GM19452 (cell line): ENCODE measurements at regions not wholly inside any gene's neighbourhood (a gene's known extent, or its start where the extent isn't known, plus 50 kb on each side); places are given as distances from the start of the nearest gene placed in this dataset.
"Not testable (repeated sequence)": the region's sequence is repeated elsewhere in the genome, so short reads cannot be mapped to it uniquely, and the experiment has no call there.

Experiments used
- ATAC-seq: cut with Tn5 transposase; IDR thresholded peaks from one replicate; pipeline ENCODE4 v1.9.1; 2021; ENCODE audit not compliant: unreplicated experiment

DNA sequence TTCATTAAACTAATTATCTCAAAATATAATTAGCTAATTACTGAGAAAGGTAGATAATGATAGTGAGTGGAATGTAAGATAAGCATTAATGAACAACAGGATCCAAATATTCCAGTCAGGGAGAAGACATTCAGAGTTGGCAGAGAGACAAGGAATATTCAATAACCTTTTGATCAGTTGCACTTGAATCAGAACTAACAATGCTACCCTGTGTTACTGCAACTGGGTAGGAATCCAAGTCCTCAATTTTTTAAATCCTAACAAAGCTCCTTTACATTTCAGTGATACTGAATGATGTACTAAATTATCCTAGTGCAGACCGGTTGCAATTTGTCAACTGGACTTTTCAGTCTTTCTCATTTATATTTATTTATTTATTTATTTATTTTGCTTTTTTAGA lies 107.1 kb upstream of the MIR17HG start:
- ATAC-seq, result no peak

DNA sequence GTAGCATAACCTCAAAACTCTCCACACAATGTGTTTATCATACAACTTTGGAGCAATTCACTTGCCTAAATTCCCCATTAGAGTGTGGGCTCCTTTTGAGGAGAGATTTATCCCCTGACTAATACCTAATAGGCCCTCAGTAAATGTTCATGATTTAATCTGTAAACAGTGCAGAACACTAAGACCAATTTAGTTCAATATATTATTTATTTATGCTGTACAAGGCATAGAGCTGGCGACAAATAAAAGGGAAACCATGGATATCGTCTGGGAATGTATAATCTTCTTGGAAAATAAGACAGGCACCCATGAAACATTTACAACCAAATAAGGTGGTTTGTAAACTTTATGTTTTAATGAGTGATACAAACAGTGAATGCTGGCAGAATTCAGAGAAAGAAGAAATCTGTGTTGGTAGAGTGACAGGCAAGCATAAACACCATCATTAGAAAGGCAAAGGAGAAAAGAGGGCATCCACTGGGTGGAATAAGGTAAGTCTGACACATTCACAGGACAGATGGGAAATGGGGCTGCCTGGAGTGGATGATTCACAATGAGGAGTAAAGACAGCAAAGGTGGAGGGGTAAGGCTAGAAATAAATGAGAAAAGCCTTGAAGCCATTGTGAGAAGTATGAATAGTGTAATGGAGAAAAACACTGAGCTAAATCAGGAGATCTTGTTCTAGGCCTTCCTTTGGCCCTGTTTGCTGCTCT lies 106.1 kb upstream of the MIR17HG start:
- no peak for ATAC-seq

DNA sequence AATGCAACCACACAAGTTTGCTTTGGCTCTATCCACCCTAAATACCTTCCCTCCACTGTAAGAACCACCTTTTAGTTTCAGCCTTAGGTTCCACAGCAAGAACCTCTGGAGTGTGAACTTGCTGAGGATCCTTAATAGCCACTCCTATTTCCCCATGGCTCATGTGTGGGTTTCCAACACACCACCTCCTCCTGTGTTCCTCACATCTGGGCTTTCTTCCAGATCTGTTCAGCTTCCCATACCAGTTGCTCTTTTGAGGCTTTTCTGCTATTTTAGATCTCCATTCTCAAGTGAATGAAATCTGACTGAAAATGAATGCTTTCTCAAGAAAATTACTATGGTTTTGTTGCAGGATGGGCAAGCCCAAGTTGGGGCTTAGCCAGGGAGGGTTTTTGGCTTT lies 104.8 kb upstream of the MIR17HG start:
- no peak for ATAC-seq

DNA sequence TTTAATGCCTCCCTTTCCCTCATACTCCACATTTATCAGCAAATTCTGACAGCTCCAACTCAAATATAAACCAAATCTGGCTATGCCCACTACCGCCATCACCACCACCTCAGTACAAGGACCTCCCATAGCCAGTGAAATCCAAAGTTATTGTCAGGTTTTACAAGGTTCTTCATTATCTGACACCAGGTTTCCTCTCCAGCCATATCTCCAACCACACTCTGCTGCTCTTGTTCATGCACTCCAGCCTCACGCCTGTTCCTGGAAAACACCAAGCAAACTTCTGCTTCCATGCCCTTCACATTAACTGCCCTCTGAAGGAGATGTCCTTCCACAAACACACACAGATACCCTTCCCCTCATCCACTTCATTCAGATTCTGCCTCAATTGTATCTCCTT lies 102.2 kb upstream of the MIR17HG start:
- no peak for ATAC-seq

DNA sequence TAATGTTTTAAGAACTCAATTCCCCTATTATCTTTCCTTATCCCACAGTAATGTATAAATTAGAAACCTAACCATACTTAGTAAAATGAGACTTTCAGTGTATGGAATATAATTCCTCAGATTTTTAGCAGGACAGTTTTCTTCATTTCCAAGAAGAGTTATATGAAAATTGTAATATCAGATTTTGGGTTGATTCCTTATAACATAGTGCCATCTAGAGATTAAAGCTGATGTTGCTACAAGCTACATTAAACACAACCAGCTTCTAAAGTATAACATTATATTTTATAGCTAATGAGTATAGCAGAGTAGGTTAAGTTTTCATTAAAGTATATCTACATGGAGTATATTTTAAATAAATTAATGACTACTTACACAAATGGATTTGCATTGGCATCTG lies 99.7 kb upstream of the MIR17HG start:
- no peak for ATAC-seq

DNA sequence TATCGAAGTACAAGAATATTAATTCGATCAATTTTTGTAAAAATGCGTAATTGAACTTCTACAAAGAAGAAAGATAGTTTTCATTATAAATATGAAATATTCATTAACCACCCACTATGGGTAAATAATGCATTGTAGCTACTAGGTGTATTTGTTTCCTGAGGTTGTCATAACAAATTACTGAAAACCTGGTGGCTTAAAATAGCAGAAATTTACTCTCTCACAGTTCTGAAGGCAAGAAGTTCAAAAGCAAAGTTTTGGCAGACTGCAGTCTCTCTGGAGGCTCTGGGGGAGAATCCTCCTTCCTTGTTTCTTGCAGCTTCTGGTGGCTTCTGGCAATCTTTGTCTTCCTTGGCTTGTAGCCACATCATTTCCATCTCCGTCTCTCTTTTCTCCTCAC lies 99.2 kb upstream of the MIR17HG start:
- ATAC-seq, result no peak

DNA sequence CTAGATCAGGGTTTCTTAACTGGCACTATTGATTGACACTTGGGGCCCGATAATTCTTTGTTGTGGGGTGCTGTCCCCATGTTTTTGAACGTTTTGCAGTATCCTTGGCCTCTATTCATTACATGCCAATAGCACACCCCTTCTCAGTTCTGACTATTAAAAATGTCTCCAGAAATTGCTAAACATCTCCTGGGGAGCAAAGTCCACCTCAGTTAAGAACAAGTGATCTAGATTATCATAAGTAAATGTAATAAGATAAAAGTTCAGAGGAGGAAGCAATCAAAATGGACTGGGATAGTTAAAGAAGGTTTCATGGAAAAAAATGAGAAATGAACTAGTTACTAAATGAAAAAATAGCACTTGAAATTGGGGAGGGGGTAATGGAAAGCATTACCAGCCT lies 98.1 kb upstream of the MIR17HG start:
- no peak for ATAC-seq

DNA sequence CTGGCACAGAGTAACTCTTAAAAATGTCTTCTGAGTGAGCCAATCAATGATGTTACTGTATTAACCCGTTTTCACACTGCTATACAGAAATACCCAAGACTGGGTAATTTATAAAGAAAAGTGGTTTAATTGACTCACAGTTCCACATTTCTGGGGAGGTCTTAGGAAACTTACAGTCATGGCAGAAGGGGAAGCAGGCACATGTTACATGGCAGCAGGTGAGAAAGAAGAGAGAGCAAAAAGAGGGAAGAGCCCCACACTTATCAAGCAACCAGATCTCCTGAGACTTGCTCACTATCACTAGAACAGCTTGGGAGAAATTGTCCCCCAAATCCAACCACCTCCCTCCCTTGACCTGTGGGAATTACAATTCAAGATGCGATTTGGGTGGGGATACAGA lies 97.6 kb upstream of the MIR17HG start:
- no peak for ATAC-seq

DNA sequence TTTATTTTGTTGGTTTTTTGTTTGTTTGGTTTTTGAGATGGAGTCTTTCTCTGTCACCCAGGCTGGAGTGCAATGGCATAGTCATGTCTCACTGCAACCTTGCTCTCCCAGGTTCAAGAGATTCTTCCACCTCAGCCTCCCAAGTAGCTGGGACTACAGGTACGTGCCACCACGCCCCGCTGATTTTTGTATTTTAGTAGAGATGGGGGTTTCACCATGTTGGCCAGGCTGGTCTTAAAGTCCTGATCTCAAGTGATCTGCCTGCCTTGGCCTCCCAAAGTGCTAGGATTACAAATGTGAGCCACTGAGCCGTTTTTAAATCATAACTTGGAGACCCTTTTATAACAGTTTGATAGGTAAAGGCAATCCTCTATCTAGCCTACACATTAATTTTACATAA lies 95.9 kb upstream of the MIR17HG start:
- not testable (repeated sequence) for ATAC-seq

DNA sequence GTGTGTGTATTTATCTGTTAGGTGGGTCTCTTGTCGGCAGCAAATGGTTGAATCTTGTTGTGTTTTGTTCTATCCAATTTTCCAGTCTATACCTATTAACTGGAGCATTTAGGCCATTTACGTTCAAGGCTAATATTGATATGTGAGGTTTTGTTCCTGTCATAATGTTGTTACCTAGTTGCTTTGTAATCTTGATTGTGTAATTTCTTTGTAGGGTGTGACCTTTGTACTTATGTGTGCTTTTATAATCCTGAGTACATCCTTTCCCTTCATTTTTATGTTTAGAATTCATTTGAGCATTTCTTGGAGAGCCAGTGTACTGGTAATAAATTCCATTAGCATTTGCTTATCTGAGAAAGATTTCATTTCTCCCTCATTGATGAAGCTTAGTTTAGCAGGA lies 83.0 kb upstream of the MIR17HG start:
- ATAC-seq, result no peak

DNA sequence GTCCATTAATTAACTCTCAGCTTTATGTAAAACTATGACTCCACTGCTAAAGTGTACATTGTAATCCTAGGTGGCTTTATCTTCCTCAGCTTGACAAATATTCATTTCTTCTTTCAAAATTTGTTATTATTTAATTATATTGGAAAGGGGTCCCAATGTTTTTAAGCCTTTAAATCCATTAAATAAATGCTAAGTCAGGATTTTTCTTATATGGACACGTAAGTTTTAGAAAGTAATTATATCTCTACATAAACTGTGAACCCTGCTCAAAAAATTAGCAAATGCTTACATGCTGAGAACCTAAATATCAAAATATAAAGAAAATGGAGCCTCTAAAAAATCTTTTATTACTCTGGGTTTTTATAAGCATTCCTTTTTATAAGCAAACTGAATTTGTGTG lies 78.2 kb upstream of the MIR17HG start:
- no peak for ATAC-seq

DNA sequence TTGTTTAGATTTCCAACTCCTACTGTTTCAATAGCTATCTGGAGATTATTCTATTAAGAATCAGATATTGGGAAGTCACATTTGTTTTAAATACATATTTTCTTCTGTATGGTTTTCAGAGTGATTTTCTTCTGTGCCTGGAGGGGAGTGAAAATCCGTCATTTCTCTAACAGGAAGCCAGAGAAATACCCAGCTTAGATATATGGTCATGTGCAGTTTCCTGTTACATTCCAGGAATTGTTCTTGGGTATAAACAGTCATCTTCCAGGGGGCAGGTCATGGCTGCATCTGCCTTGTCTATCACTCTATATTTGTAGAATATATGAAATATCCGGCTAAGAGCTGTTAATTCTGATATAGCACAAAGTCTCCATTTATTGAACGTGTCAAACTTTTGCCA lies 77.5 kb upstream of the MIR17HG start:
- no peak for ATAC-seq

DNA sequence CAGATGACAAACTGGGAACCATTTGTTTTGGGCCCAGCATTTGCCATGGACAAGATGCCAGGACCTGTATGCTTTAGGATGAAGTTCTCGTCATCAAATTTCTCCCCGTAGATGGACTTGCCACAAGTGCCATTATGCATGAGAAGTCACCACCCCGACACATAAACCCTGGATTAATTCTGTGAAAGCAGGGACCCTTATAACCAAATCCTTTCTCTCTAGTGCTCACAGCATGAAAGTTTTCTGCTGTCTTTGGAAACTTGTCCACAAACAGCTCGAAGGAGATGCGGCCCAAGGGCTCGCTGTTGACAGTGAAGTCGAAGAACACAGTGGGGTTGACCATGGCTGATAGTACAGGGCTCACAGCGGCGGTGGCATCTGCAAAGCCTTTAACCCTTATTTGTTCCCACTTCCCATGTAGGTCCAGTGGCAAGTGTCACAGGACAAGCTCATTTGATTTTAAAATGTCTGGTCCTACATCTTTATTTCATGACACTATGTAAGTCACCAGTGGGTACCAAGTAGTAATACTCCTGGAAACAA lies 75.2 kb upstream of the MIR17HG start:
- ATAC-seq, result no peak

DNA sequence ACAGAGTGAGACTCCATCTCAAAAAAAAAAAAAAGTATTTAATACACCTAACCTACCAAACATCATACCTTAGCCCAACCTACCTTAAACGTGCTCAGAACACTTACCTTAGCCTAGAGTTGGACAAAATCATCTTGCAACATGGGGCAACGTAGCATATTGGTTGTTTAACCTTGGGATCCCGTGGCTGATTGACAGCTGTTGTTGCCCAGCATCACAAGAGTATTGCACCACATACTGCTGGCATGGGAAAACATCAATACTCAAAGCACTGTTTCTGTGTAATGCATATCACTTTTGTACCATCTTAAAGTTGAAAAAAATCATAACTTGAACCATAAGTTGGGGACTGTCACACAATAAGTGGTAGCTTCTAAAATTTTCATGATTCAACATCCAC lies 73.8 kb upstream of the MIR17HG start:
- no peak for ATAC-seq

DNA sequence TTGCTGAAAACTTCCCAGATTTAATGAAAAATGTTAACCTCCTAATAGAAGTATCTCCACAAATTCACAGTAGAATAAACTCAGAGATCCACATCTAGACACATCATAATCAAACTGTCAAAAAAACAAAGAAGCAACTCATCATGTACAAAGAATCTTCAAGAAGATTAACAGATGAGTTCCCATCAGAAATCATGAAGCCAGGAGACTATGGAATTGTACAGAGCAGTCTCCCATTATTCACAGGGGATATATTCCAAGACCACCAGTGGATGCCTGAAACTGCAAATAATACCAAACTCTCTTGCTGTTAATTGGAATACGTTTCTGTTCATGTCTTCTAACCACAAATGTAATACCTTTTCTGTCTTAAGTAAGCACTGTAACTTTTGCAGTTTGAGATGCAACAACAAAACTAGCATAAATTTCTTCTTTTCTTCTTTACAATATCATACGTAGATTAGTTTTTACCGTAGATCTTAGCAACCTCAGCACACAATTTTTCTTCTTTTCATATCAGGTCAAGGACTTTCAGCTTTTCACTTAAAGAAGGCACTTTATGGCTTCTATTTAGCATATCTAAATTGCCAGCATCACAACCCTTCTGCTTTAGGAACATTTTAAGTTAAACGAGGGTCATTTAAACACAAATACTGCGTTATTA lies 70.3 kb upstream of the MIR17HG start:
- ATAC-seq, result no peak

DNA sequence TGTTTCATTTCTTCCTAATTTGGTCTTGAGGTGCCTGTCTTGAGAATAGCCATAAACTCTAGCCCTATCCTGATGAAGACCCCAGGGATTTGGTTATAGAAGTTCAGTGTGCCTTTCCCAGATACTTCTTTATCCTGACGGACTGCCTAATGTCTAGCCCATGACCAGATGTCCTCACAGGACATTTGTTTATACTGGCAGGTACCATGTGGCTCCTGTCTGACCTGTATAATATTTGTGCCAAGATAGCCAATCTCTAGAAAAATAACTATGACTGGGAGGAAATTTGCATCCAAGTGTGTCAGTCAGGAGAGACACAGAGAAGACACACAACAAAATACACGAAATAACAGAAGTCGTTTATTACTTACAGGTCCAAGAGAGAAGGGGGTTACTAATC lies 69.2 kb upstream of the MIR17HG start:
- no peak for ATAC-seq

DNA sequence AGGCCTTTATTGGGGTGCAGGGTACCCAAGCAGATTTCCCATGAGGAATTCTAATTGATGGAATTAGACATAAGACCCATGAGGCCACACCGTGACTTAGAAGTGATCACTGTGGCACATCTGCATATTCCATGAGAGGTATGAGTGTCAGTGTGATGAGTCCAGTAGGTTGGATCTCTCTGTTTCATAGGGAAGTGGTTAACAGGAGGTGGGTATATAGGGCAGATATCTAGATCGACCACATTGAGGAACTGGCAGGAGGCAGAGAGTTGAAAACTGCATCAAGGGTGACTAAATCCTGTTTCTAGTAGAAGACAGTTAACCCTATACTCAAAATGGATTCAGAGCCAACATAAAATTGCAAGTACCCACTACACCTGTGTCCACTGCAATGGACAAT lies 68.6 kb upstream of the MIR17HG start:
- no peak for ATAC-seq

DNA sequence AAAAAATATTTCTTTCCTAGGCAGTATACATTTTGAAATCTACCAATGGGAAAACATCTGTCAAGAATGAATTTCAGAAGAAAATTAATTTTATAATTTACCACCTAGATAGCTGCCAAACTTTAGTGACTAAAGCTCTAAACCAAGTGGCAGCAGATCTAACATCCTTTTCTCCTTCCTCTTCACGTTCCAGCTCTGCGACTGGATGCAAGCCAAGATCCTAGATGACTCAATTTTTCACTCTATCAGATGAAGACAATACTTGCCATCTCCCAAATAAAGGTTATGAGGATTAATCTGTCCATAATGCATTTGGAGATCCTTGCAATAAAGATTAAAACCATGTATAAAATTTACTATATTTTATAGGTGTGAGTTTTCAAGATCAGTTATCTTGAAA lies 66.7 kb upstream of the MIR17HG start:
- ATAC-seq, result no peak

DNA sequence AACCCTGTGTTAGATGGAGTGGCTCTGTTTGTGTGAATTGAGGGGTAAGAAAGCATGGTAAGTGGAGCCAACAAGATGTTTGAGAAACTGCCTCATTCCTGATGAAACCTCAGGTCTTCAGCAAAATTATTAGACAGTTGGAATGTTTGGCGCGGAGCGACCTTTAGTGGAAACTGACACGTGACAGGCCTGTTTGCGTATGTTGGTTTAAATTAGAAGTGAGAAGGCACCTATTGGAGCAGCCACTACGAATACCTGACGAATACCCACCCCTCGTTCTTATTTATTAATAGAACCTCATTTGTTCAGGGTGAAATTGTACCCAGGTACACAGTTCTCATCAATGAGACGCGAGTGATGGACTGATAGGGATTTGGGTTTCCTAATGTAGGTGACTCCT lies 63.2 kb upstream of the MIR17HG start:
- no peak for ATAC-seq

DNA sequence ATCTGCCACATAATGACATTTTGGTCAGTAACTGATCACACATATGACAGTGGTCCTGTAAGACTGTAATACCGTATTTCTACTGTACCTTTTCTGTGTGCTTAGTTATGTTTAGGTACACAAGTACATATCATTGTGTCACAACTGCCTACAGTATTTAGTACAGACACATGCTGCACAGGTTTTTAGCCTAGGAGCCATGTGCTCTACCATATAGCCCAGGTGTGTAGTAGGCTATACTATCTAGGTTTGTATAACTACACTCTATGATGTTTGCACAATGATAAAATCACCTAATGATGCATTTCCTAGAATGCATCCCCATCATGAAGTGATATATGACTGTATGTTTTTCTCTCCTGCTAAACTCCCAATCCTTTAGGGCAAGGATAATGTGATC lies 61.2 kb upstream of the MIR17HG start:
- no peak for ATAC-seq

DNA sequence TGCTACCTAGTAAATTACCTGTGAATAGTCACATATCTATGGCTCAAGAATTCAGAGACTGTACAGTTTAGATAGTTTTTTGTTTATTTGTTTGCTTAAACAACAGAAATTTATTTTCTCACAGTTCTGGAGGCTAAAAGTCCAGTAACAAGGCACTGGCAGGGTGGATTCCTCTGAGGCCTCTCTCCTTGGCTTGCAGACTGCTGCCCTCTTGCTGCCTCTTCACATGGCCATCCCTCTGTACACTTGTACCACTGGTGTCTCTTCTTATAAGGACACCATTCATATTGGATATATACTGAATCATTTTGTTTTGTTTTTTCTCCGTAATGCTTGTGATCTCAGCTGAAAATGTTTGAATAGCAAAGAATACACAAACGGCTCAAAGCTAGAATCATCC lies 56.4 kb upstream of the MIR17HG start:
- ATAC-seq, result no peak

DNA sequence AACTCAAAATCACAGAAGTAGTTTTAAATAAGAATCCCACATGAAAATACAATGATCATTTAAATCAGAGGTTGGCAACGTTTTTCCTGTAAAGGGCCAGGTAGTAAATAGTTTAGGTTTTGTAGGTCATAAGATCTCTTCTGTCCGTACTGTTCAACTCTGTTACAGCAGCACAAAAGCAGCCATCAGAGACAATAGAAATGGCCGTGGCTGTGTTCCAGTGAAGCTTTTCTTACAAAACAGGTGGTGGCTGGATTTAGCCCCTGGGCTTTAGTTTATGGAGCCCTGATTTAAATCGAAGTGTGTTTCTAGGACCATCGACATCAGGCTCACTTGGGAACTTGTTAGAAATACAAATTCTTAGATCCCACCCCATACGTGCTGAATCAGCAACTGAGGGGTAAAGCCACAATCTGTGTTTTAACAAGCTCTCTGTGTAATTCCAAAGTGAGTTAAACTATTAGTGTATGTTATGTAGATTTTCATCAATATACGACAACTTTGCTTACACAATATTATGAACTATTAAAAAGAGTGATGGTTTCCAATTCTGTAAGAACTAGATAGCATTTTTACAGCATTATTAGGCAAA lies 54.8 kb upstream of the MIR17HG start:
- no peak for ATAC-seq
